CD4-positive, alpha-beta T cell treated with Interferon gamma for 1 hour (primary cell): ENCODE measurements at regions not wholly inside any gene's neighbourhood (a gene's known extent, or its start where the extent isn't known, plus 50 kb on each side); places are given as distances from the start of the nearest gene placed in this dataset.
"Not testable (repeated sequence)": the region's sequence is repeated elsewhere in the genome, so short reads cannot be mapped to it uniquely, and the experiment has no call there.

ENCODE experiments used
- DNase-seq: peaks from one replicate; pipeline ENCODE4 v3.0.0-alpha.2; 2020

DNA sequence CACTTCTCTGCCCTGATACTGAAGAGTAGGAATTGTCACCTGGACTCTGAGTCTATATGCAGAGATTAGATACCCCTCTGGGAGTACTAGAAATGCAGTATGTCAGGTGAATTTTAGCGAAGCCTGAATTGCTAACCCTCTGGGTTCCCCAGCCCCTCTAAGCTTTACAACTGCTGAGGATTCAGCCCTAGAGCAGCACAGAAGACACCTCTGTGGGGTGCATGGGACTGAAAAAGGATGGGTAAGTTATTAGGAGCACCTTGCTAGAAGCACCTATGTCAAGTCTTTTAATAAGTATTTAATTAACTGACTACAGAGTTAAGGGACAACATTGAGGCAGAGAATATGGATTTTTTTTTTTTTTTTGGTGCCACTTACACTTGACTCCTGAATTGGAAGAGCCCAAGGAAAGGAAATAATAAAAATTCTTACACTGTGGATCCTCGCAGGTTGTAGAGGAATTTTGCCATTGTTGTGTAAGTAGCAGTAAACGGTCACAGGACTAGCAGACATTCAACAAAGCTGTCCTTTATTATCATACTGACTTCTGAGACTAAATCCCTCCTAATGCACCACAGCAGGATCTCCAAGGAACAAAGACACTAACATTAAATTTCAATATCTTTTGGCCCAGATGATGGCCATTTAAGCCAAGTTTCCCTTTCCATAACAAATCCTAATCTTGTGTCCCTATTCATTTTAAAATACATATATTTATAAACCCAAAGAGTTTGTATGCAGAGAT, 253.2 kb downstream of the ANKRD50 start:
- DNase-seq = no peak

DNA sequence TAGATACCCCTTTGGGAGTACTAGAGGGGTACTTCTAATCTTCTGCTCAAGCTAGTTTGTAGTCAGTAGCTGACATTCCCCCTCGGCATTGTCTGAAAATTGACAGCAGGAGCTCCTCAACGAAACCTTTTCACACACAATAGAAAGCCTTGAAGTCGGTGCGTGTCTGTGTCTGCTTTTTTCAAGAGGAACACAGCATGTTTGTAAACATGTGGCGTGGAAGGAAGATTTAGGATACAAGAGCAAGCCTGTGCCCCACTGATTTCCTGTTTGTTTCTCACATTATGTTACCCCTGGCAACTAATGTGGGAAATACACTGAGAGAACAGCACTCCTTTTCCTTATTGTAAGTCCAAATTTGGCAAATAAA, 252.6 kb downstream of the ANKRD50 start:
- DNase-seq = no peak

DNA sequence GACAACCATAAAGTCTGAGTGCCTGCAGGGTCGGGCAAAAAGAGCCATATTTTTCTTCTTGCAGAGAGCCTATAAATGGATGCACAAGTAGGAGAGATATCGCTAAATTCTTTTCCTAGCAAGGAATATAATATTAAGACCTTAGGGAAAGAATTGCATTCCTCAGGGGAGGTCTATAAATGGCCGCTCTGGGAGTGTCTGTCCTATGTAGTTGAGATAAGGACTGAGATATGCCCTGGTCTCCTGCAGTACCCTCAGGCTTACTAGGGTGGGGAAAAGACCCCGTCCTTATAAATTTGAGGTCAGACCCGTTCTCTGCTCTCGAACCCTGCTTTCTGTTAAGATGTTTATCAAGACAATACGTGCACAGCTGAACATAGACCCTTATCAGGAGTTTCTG, 250.9 kb downstream of the ANKRD50 start:
- DNase-seq = not testable (repeated sequence)

DNA sequence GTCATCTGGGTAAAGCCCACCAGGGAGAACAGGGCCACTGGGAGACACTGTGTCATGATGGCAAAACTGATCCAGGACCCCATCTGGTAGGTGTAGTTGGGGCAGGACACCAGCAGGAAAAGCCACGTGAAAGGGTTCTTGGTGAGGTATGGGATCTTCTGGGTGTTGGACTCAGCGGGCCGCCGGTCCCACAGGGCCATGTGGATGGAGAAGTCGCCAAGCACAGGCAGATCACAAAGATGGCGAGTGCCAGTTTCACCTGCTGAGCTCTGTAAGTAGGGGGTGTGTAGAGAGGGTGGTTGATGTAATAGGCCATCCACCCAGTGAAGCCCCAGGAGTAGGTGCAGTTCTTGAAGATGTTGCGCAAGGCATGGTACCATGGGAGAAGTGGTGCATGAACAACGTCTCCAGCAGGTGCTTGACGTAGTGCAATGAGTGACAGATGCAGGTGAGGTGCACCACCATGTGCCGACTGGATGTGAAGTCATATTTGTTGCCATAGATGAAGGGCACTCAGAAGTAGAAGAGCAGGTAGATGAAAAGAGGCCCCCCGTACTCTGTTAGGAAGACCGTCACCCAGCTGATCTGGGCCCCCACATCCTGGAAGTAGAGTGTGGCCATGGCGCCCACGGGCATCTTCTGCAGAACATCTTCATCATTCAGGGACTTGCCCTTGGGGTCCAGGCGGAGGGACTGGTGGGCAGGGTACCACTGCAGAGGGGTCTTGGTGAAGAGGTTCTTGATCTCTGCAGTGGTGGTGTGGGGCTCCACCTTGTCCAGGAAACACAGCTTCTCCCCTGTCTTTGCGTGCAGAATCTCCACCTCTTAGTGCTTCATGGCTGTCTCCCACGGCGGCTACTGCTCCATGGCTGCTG, 249.3 kb downstream of the ANKRD50 start:
- no peak for DNase-seq

DNA sequence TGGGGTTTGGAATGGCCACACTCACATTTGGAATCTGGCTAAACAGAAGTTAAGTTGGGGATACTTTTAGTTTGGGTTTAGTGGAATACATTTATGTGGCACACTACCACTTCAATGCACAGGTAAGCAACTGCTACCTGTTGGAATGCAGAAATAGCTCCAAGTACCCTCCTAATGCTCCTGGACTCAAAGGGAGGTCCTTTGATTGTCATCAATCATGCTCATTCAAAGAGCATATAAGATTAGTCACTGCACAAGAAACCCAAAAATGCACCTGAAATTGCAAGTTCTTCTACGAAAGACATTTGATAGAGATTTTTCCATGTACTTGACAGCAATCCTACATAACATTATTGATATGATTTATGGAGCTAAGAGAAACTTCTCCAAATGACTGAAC, 247.7 kb downstream of the ANKRD50 start:
- no peak for DNase-seq

DNA sequence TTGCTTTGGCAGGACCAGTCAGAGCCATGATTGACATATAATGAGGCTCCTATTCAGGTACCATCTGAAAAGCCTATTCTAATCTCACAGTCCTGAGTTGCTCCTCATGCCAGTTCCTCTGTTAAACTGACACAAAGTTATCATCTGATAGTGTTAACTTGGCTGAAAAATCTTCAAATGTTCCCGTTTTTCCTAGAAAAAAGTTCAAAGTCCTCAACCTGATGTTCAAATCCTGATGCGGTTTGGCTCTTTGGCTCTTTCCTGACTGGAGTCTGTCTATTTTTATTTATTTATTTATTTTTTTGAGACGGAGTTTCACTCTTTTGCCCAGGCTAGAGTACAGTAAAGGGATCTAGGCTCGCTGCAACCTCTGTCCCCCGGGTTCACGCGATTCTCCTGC, 244.2 kb downstream of the ANKRD50 start:
- DNase-seq = no peak

DNA sequence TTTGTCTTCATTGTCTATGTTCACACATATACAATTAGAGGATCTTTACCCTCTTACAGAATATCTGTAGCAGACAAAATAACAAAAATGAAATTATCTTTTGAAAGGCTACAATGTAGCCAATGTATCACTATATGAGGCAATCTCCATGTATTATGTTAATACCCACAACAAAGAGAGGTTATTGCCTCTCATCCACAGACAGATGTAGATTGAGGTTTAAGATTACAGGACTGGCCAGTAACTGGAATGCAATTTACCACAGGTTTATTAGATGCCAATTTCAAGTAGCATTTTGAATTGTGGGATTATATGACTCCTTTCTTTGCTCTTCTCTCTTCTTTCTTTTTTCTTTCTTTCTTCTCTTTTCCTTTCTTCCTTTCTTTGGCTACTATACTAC, 242.6 kb downstream of the ANKRD50 start:
- DNase-seq = no peak

DNA sequence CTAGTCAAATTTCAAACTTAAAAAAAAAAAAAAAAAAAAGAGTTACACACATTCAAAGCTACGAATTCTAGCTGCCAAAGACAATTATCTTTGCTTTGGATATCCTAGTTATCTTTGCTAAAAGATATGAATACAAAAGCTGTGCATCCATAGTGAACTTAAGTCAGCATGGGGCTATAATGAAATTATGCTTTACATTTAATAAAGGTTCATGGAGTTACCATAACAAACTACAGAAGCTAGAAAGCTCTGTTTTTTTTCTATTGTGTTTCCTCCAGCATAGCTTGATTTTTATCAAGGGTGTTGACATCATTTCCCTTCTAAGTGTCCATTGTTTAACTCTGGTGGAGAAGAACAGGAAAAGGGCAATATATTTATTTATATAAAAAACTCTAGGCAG, 234.1 kb downstream of the ANKRD50 start:
- DNase-seq = no peak

DNA sequence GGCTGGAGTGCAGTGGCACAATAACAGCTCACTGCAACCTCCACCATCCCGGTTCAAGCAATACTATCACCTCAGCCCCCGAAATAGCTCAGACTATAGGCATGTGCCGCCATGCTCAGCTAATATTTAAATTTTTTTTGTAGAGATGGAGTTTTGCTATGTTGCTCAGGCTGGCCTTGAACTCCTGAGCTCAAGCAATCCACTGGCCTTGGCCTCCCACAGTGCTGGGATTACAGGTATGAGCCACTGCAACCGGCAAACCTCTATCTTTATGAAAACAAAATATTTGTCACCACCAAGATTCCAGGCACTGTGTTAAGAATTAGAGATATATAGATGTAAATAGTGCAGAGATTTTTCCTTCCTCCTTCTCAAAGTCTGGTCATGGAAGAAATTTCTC, 232.5 kb downstream of the ANKRD50 start:
- DNase-seq = no peak

DNA sequence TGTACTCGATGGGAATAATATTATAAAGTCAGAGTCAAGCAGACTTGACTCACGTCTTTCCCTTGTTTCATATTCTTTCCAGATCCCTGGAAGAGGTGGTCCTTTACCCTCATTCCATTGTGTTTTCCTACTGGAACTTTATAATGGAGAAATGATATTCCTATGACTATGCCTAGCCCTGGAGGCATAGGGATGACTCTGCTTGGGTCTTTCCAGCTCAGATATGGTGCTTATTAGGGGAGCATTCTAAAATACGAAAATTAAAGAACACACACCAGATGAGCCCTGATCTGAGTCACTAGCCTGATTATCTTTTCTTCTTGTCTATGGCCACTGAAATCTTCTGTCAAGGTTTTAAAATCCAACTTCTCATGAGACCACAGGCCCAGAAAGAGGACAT, 231.4 kb downstream of the ANKRD50 start:
- no peak for DNase-seq

DNA sequence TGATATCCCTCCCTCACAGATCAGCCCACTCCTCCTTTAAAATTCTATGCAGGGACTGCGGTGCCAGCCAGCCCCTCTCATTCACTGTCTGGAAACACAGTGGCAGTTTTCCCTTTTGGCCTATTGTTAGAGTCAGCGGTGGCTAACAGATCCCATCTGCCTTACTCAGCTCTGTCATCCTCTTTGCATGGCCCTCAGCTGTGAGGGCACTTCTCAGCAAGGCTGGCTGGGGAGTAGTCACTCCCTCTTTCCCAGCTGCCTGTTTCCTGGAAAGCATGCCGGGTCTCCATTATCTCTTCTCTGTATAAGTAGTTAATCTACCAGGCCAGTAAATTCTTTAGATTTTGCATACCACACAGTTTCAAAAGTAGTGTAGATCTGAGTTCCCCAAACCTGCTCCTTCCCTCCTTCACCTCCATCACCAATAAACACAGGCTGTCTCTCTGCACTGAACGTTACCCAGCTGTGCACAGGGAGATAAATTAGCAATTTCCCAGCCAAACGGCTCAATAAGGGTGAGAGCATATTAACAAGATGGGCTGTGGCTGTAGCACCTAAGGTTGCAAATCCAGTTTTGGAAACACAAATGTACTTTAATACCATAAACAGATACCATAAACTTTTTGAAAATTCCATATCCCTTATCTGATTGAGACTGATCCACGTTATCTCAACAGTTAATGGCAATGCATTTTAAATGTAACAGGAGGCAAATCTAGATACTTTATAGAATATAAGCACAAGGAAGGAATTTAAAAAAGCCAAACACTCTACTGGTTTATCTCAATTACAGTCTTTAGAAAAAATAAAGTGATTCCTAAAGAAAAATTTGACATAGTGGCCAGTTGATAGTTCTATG, 229.3 kb downstream of the ANKRD50 start:
- no peak for DNase-seq

DNA sequence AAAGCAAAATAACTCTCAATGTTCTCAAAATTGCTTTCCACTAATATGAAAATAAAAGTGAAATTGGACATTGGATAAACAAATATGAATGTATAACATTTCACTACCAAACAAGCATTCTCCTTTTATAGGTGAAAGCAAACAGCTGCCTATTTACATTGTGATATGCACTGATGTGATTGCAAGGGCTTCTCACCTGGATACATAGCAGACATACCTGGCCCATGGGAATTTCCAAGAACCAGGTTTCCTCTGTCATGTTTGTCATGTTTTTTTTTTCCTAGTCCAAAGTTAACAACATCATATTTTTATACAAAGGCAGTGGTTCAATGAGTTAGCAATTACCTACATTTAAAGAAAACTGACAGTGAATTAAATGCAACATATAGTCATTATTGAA, 228.5 kb downstream of the ANKRD50 start:
- DNase-seq = no peak

DNA sequence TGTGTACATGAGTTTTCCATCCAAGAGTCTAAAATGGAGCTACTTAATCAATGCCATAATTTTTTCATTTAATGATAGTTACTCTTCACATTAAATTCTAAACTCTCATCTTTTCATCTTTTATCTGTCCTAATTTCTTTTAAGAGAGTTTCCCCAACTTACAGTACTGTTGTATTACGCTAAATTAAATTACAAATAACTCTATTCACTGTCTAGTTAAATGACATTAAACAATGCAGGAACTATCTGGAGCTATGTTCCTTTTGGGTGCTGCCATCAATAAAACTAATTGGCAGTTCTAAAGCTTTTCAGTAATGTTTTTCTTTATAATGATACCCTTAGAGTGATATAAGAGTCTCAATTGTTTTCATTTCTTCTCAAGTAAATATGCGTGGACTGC, 227.6 kb downstream of the ANKRD50 start:
- DNase-seq = no peak

DNA sequence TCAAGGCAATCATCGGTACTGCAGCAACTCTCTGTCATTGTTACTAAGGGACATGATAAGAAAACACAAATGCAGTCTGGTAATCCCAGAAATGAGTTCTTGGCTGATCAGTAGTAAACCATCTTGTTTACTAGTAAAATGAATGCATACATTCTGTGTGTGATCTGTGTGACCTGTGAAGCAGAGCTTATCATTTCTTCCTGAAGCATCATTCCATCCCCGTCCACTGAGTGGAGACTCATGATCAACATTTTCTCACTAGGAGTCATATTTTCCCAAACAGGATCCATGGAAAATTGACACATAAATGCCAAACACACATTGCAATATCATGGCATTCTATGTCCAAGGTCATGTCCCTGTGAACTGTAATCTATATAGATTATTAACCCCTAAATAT, 226.1 kb downstream of the ANKRD50 start:
- no peak for DNase-seq

DNA sequence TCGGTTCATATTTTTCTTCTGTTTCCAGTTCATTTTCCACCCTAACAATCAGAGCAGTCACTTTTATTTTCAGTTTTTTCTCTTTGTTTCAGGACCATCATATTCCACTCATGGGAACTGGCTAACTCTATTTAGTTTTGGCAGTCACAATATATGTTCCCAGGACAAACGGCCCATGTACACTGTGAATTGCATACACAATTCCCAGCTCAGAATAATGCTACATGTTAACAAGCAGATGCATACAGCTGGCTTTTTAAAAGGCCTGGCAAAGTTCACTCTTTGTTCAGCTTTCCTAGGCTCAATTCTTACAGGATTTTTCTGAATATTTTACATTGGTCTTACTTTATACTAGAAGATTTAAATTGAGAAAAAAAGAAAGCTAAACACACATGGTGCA, 224.9 kb downstream of the ANKRD50 start:
- DNase-seq = no peak

DNA sequence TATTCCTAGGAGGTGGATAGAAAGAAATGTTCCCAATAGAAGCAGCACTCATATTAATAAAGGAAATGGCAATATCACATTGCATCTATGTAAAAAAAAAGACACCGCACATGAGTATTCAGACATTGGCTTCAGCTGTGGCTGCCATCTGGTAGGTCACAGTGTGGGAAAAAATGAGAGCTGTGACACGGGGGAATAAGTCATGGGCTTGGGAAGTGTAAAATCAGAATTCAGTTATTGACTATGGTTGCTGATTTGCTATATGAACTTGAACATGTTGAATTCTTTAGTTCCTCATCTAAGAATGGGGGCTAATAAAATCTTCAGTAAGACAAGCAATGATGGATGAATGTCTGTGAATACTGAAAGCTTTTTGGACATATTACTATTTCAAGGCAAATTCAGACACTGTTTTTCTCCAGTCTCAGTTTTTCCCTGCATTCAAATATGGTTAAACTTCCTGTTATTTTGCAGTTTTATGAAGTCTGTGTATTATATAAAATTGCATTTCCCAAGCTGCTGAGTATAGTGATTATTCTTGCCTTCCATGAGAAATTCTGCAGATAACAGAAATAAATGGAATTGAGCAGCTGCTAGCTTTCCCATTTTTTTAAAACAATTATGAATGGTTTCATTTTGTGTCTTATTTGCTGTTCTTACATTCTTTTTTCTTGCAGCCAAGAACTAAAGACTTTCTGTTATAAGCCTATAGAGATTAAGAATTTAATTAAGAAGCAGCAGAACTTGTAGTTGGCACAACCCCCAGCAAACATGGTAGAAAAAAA, 221.0 kb downstream of the ANKRD50 start:
- DNase-seq = no peak

DNA sequence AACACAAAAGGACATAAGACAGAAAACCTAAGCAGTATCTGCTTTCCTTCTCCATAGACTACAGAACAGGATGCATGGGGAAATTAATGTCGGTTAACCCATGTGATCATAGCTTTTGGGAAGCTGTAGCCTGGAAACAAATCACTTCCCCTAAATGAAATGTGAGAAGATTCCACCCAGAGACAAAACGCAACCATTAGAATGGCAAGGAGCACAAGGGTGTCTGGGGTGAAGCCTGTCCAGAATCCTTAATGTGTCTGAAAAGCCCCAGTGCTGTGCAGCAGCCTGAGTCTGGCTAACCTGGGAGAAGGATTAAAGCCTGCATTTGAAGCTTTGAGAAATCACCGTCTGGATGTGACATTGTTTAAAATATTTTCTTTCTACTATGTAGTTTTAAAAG, 213.3 kb downstream of the ANKRD50 start:
- no peak for DNase-seq

DNA sequence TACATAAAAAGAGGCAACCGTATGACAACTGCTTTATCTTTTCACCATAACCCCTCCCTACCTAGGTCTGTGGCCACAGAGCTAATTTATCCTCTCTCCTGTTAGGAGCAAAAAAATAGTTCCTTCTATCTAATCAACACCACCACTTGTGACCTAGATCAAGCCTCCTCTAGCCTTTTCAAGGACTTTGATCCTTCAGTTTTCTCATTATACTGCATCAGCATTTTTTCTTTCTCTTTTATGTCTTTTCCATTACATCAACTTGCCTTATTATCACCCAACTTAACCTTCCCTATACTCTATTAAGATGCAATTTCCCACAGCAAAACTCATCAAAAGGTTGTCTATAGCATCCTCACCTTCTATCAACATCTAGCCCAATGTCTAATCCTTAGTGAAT, 211.0 kb downstream of the ANKRD50 start:
- no peak for DNase-seq

DNA sequence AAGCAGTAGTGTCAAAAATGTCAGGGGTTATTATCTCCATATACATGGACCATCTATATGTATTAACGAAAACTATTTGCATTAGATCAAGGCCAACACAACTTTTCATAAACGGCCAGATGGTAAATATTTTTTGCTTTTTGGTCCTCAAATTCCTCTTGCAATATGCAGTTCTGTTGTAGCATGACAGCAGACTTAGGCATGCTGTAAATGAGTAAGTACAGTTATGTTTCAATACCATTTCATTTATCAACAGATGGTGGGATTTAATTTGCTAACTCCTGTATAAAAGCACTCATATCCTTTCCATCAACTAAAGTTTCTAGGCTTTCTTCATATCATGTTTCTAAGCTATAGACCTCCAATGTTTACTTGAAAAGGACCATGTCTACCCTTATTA, 208.1 kb downstream of the ANKRD50 start:
- no peak for DNase-seq

DNA sequence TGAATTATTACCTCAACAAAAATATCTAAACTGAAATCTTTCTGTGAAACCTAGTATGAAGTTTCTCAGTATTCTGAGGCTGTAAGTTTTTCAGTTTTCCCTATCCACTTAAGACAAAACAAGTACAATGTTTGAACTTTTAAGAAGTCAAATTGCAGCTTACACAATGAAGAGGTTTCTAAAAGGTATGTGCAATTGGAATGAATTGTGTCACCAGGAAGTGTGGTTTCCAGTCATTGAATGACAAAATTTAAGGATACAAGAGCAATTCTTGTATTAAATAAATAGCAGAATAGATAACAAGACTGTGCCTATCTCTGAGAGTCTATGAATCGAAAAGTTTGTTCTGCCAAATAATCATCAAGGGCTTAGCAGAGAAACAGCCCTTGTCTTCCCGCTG, 207.3 kb downstream of the ANKRD50 start:
- DNase-seq = no peak

DNA sequence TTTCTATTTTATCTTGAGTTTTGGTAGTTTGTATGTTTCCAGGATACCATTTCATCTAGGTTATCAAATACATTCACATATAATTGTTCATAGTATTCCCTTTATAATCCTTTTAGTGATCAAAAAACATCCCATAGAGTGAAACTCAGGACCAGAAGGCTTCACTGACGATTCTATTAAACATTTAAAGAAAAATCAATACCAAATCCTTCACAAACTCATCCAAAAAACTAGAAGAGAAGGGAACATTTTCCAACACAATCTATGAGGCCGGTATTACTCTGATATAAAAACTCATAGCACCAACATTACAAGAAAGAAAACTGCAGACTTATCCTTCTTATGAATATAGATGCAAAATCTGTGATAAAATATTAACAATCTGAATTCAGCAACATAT, 203.4 kb downstream of the ANKRD50 start:
- no peak for DNase-seq

DNA sequence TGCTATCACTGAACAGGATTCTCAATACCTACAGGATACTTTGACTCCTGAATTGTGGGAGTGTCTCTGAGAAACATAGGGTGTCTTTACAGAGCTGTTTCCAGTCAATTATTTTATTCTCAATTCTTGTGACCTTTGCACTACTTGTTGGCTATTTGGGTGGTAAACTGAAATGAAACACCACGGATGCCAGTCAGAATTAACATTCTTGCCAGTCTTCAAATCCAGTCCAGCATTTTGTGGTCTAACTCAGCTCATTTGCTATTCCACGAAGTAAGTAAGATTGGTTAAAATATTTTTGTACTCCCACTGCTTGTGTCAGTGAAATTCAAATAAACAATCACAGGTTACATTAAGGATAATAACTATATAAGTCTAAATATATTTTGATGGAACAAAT, 197.9 kb downstream of the ANKRD50 start:
- DNase-seq = no peak

DNA sequence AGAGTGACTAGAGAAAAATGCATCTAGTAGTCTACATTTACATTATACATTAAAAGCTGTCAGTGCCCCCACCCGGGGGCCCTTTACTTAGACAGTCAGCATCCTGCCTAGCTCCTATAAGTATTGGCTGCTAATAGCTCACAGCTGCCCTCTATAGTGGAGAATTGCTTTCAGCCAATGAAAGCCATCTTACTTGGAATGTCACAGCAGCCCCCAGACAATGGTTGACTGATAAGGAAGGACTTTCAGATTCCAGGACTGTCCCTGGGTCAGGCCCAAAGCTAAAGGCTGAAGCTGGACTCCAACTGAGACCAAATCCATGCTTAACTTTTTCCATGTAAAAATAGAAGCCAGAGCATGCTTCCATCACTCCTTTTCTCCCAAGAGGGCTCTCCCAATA, 196.9 kb downstream of the ANKRD50 start:
- DNase-seq = no peak
